Stimulated activated CD8-positive, alpha-beta memory T cell treated with anti-CD3 and anti-CD28 coated beads, Interleukin-7, amount 100 ng/mL, for 48 hours (primary cell): ENCODE measurements at regions not wholly inside any gene's neighbourhood (a gene's known extent, or its start where the extent isn't known, plus 50 kb on each side); places are given as distances from the start of the nearest gene placed in this dataset.
"Not testable (repeated sequence)": the region's sequence is repeated elsewhere in the genome, so short reads cannot be mapped to it uniquely, and the experiment has no call there.

Experiments used
- DNase-seq, 2 donors: peaks; one replicate each; pipeline ENCODE4 v3.0.0-alpha.2; 2020; ENCODE audit warnings: low read depth in 1 of 2; ENCODE audit errors: extremely low read depth in 1 of 2

- no peak for DNase-seq
Measured at GRCh38 chr1:102687383-102687782, 420.9 kb downstream of the COL11A1 start.

DNA sequence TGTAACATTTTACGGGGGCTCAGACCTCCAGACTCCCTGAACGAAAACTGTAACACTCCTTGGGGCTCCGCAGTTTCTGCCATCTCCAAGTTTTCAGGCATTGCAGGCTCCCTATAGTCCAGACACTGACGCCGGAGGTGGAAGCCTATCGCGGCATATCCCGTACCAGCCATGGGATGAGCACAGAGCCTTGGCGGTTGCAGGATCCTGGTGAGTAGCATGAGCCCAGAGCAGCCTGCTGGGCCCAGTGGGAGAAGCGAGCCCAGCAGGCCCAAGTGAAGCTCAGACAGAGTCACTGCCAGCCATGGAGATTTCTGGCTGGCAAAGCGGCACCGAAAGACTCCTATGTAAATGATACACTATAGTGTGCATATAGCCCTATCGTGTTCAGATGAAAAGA, 446.8 kb downstream of the COL11A1 start:
- no peak for DNase-seq

DNA sequence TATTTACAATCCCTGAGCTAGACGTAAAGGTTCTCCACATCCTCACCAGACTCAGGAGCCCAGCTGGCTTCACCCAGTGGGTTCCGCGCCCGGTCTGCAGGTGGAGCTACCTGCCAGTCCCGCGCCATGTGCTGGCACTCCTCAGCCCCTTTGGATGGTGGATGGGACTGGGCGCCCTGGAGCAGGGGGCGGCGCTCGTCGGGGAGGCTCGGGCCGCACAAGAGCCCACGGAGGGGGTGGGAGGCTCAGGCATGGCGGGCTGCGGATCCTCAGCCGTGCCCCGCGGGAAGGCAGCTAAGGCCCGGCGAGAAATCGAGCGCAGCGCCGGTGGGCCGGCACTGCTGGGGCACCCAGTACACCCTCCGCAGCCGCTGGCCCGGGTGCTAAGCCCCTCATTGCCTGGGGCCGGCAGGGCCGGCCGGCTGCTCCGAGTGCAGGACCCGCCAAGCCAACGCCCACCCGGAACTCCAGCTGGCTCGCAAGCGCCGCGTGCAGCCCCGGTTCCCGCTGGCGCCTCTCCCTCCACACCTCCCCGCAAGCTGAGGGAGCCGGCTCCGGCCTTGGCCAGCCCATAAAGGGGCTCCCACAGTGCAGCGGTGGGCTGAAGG, 448.3 kb downstream of the COL11A1 start:
- not testable (repeated sequence) for DNase-seq

DNA sequence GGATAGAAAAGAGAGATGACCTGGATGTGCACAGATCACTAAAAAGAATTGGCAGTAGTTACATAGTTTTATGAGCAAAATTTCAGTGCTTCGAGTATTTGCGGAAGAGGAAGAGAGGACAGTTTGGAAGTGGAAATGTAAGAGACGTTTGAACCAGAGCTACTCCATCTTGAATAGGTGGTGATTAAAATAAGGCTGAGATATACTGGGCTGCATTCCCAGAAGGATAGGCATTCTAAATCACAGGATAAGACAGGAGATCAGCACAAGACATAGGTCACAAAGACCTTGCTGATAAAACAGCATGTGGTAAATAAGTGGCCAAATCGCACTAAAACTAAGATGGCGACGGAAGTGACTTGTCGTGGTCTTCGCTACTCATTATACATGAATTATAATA, 453.3 kb downstream of the COL11A1 start:
- DNase-seq = no peak

DNA sequence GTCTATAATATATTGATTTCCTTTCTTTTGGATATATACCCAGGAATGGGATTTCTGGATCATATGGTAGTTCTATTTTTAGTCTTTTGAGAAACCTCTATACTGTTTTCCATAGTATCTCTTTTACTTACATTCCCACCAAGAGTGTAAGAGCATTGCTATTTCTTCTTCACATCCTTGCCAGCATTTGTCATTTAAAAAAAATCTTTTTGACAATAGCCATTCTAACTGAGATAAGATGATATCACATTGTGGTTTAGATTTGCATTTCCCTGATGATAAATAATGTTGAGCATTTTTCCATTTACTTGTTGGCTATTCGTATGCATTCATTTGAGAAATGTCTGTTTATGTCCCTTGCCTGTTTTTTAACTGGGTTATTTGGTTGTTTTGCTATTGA, 467.4 kb downstream of the COL11A1 start:
- DNase-seq = no peak

DNA sequence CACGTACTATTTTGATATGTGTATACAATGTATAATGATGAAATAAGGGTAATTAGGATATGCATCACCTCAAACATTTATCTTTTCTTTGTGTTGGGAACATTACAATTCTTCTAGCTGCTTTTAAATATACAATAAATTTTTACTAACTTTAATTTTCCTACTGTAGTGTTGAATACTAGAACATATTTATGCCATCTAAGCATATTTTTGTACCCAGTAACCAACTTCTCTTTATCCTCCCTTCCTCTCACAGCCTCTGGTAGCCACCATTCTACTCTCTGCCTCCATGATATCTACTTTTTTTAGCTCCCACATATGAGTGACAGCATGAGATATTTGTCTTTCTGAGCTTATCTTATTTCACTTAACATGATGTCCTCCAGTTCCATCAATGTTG, 468.0 kb downstream of the COL11A1 start:
- DNase-seq = no peak

- DNase-seq = no peak
Measured at GRCh38 chr1:102631691-102632090, 476.6 kb downstream of the COL11A1 start.

GRCh38 chr1:102630041-102630440, 478.3 kb downstream of the COL11A1 start:
- no peak for DNase-seq

GRCh38 chr1:102628109-102628613, 480.2 kb downstream of the COL11A1 start:
- no peak for DNase-seq

DNA sequence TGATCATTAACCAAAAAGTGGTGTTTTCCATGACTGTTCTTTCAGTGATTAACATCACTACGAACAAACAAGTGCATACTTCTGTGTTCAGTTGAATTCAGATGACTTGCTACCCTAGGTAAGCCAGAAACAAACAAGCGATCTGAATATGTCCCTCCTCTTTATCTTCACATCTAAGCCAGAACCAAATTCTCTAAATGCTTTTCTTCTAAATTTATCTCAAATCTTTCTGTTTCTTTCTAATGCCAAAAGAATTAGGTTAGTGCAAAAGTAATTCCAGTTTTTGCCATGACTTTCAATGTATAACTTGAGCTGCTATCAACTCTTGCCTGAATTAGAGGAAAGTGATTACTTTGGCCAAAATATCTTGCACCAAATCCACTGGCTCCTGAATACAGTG, 481.2 kb downstream of the COL11A1 start:
- DNase-seq = no peak

- no peak for DNase-seq
Measured at GRCh38 chr1:102615896-102616295, 492.4 kb downstream of the COL11A1 start.

- no peak for DNase-seq
Measured at GRCh38 chr1:102595106-102595505, 513.2 kb downstream of the COL11A1 start.

GRCh38 chr1:102593276-102593675, 515.0 kb downstream of the COL11A1 start:
- DNase-seq = no peak

DNA sequence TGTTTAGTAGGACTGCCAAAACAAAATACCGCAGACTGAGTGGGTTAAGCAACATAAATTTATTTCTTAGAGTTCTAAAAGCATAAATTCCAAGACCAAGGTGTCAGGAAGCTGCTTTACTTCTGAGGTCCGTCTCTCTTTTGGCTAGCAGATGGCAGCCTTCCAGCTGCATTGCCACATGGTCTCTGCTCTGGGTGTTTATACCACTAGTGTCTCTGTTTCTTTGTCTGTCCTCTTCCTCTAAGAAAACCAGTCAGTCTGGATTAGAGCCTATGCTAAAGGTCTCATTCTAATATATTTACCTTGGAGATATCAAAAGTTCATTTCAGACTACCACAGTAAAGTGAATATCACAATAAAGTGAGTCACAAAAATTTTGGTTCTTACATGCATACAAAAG, 519.8 kb downstream of the COL11A1 start:
- DNase-seq = no peak

GRCh38 chr1:102586022-102586421, 522.3 kb downstream of the COL11A1 start:
- no peak for DNase-seq

- DNase-seq = no peak
Measured at GRCh38 chr1:102580806-102581205, 527.5 kb downstream of the COL11A1 start.

GRCh38 chr1:102578804-102579203, 529.5 kb downstream of the COL11A1 start:
- no peak for DNase-seq

- no peak for DNase-seq
Measured at GRCh38 chr1:102572637-102573036, 535.7 kb downstream of the COL11A1 start.

DNA sequence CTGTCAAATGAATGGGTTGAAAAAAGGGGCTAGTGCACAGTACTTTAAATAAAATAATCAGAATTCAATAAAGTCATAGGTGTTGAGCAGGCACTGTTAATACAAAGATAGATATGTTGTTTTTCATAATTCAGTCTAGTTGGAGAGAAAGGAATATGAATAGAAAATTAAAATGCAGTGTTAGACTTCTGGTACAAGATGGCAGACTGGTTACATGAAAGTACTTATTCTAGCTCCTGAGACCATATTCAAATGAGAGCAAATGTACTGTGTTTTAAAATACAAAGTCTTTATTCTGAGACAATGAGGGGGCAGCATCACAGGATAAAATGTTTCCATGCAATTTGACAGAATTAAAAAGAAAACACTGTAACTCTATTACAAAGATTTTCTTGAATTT, 542.1 kb downstream of the COL11A1 start:
- DNase-seq = no peak

GRCh38 chr1:102562380-102562779, 545.9 kb downstream of the COL11A1 start:
- no peak for DNase-seq

DNA sequence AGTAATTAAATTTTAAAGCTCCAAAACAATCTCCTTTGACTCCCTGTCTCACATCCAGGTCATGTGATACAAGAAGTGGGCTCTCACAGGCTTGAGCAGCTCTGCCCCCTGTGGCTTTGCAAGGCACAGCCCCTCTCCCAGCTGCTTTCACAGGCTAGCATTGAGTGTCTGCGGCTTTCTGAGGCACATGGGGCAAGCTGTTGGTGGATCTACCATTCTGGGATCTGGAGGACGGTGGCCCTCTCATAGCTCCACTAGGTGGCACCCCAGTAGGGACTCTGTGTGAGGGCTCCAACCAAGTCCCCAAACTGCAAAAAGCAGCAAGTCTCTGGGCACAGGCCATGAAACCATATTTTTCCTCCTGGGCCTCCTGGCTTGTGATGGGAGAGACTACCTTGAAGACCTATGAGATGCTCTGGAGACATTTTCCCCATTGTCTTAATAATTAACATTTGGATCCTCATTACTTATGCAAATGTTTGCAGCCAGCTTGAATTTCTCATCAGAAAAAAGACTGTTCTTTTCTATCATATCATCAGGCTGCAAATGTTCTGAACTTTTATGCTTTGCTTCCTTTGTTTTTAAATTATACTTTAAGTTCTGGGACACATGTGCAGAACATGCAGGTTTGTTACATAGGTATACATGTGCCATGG, 554.1 kb upstream of the OLFM3 start:
- no peak for DNase-seq

DNA sequence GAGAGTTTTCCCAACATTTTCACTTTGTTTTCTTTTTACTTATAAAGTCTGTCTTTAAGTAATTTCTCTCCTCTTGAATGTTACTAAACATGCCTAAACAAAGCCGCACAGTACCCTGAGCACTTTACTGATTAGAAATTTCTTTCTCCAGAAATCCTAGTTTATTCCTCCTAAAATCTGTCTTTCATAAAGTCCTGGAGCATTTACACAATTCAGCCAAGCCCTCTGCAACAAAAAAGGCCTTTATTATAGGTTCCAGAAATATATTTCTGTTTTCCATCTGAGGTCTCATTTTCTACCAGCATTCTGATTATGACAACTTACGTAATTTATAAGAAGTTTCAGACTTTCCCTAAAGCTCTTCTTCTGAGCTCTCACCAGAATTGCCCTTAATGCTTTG, 549.5 kb upstream of the OLFM3 start:
- no peak for DNase-seq
